UCSD-AML1 (cell line): ENCODE measurements at regions not wholly inside any gene's neighbourhood (a gene's known extent, or its start where the extent isn't known, plus 50 kb on each side); places are given as distances from the start of the nearest gene placed in this dataset.

Experiments used
- DNase-seq: peaks from one replicate; lab custom pipeline; 2025; ENCODE audit not compliant: unreplicated experiment; lab: John Stamatoyannopoulos, UW

DNA sequence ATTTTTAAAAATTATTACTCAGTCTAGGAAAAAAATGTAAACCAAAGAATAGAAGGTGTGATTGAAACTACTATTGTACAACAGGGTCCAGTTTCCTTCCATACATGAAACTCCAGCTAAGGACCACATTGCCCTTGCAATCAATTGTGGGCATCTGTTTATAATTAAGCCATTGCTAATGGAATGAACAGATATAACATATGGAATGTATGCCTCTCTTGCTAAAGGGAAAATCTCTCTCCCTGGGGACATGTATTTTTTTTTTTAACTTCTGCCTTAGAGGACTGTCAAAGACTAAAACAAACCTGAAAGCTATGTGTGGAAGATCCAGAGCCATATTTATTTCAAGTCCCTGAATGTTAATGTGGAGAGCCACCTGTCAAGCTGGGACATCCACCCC is 336.8 kb upstream of the MANEA start:
- DNase-seq = no peak

DNA sequence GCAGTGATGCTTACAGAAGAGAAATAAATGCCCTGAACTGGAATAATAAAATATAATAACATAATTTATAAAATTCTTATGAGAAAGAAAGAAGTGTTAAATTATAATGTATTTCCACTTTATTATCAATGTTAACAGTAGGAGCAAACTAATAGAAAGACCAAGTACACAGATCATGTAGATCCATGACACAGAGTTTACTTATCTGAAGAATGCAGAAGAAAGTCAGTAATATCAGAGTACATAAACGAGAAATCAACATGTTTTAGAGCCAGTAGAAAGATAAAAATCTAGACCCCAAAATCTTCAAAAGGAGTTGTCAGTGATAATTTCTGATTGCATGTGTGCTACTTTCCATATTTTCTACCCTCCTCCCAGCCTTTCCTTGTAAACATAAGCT is 334.8 kb upstream of the MANEA start:
- no peak for DNase-seq

DNA sequence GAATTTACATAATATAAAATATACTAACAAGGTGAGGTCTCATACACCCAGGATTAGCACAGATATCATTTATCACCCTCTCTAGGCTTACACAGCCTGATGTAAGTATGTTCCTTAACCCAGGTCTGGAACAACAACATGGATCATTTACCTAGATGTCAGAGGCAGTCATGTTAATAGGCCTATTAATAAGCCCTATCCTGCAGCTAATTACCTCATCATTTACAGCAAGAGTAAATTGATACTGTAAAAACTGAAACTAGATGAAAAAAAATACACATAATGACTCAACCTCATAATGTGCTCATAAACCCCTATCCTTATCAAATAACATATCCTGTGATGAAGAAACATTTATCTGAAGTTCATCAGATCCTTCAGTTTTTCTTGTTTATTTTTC is 334.3 kb upstream of the MANEA start:
- no peak for DNase-seq

DNA sequence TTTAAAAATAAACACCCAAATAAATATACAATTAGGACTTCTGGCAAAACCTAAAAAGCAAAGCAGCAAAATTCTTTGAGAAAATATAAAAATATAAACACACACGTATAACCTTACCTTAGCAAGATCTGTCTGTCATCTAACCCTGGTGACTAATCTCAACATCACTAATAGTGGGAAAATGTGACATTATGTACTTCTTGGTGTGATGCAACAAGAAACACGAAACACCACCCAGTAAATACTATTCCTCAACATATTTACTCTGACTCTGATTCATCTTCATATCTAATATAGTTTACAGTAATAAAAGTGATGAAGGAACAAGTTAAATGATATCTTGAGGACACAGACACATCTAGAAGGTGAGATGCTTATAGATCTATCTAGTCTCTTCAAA is 332.6 kb upstream of the MANEA start:
- no peak for DNase-seq

DNA sequence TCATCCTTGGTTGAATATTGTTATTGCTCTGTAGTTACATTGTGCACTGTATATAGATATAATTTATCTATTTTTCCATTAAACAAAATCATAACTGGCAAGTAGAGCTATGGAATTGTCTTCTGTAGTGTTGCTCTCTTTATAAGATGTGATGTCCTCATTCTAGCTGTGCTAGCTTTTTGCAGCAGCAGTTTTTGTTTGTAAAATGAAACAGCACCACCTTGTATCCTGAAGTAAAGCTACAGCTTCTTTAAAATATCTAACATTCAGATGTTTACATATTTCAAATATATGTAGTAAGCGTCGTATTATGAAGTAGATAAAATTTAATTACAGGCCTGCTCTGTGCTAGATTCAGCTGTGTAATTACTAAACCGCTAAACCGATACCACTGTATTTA is 328.8 kb upstream of the MANEA start:
- DNase-seq = no peak

DNA sequence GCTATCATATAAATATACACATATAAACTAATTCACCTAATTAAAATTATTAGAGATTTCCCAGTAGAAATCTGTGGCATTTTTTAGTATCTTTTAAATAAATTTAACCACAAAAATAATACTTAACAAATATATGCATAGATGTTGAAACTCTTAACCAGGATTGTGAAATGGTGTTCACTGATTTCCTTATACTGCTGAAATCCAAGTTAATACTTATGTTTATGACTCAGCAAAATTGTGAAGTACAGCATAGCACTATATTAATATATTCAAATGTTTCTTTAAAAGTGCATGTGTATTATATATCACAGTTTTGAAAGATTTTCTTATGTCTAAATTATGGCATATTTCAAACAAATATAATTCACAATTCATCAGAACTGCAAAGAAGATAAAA is 328.2 kb upstream of the MANEA start:
- no peak for DNase-seq

DNA sequence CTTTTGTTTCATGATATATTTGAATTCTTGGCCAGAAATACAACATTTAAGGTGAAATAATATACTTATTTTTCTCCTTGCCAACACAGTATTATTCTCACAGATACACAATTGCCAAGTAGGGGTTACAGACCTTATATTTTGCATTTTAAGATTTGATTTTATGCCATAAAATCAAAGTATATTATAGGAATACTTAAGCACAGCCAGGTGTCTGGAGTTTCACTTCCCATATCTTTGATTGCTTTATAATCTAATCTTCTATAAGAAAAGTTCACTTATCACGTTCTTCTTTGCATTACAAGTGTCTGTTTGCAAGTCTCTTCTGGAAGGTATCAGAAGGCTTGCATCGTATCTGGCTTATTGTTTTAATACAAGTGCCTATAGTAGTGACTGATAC is 327.7 kb upstream of the MANEA start:
- no peak for DNase-seq

DNA sequence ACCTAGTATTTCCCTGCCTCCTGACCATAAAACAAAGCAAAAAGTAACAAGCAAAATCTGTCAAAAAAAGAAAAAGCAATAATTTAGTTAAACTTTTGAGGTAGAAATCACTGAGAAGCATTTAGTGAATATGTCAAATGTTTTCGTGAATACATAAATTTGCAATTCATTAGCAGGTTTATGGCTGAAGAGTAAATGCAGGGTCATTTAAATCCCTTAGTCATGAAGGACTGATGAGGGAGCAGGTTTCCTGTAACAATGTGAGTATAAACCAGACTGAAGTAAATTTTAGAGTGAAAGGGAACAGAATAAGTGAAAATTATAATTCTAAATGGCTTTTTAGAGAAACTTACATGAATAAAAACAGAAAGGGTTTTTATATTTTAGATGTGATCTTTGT is 313.5 kb upstream of the MANEA start:
- DNase-seq = no peak

DNA sequence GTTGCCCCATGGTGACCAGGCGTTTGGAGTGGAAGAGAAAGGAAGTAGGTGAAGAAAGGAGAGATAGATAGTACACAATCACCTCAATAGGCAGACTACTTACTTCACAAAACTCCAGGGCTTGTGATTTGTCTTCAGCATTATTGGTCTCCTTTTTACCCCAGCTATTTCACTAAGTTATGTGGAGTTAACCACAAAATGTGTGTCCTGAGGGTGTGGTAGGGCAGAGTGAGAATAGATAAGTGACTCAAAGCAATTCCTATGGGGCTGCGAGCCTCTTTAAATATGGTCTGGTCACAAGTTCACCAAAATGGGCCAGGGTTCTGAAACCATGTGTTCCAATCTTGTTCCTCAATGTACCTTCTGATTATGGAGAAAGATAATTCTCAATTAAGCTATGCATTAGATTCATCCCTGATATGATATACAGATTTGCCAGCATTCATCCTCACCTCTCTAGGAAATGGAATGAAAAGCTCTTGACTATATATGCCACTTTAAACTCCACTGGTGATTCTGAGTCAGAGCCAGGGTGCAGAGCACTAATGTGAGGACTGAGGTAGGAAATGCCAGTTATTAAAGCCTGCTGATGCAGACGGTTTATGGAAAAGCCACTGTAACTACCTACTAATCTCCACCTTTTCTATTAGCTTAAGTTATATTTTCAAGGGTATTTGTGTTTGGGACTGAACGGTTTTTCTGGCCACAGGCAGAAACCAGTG is 310.6 kb upstream of the MANEA start:
- no peak for DNase-seq

DNA sequence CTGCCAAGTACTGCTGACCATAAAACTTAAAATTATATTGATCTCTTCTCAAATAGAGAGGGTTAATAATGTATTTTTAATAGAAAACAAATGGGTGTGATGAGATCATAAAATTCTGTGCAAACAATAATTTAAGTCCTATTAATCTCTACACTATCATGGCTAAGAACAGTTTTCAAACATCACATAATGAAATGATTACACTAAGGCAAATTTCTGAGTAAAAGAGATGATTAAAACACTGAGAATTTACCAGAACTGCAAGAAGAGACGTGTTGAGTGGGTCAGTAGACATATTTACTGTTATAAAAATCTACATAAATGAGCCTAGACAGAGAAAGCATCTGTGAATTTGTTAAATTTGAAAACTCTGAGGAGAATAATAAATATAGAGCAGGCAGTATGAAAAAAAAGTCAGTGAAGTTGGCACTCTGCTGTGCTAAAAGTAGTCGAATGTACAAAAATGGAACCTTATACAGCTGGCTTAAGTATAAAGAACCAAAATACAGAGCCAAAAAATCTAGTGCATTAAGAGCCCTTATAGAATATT is 302.6 kb upstream of the MANEA start:
- DNase-seq = no peak

DNA sequence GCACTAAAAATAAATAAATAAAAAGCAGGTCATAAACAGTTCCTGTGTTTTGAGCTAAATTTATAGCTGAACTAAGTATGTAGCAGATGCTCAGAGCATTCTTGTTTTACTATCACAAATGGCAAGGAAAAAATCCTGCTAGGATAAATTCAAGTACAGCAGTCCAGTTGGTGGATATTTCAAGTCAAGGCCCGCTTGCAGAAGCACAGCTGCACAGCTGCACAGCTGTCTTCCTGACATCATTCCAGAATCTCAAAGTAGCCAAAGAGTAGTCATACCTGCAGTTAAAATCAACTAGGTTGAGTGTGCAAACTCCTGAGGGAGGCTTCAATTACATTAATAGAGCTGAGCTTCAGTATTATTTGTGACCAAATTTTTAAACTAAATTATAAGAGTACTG is 297.7 kb upstream of the MANEA start:
- no peak for DNase-seq

DNA sequence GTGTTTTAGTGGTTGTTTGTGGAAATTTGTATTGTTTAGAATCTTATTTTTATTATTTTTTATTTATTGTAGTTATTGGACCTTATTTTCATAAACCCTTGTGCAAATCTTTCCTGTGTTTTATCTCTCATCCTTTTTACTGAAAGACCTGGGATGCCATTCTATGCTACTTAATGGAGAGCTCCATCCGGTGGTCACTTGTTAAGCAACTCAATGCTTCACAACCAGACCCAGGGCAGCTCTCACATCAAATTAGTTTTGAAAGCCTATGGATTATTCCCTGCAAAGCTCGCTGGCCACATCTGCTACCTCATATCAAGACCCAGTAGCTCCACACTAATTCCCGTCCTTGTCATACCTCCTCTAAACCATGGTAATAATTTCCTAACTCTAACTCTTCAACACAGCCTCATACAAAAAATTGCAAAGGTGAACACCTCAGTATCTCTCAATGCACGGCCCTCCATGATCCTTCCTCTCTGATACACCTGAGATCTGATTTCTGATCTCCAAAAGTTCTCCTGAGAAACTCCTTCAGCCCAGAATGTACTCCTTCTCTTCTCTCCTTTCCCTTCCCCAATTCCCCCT is 296.6 kb upstream of the MANEA start:
- DNase-seq = no peak

DNA sequence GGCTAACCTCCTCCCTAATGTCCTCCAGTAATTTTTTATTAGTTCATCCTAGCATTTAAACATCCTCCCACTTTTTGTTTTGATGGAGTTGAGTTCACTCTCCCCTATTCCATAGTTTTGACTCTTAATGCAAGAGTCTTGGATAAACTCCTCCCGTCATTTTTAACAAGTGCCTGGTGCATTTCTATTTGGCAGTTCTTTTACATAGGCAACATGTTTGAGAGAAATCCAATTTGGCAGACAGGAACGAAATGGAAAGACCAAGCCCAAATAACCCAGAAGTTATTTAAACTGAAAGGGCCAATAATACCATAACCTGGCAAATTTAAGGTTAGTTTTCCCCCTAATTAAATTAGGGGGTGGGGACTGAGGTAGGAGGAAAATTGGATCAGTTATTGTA is 291.5 kb upstream of the MANEA start:
- DNase-seq = no peak

DNA sequence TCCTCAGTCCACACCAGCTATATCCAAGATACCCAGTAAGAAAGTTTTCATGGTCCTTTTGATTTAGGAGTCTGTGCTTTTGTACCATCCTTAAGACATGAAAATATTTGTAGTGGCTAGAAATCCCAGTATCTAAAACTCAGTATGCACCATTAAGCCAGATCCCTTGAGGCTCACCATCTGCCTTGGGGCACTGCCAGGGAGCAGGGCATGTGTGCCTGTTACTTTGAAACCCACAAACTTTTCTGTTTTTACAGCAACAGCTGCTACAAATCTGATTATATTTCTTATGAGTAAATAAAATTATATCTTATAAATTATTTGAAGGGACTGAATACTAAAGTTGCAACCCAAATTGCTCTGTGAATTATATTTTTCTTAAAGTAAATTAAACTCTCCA is 290.5 kb upstream of the MANEA start:
- DNase-seq = no peak

DNA sequence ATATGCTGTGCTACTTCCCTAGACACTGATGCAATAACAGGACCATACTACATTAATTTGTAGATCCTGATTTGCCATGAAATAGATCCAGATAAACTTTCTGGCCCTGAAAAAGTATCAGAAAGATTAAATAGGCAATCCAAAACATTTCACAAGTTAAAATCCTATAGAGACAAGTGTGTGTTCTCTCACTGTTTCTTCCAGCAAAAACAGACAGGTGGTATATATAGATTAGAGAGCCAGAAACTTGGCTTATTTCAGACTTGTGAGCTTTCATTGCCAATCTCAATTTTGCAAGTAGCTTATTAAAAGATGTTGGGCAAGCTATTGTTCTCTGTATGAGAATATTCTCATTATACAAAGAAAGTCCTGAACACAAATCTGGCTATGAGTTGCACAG is 289.1 kb upstream of the MANEA start:
- no peak for DNase-seq

DNA sequence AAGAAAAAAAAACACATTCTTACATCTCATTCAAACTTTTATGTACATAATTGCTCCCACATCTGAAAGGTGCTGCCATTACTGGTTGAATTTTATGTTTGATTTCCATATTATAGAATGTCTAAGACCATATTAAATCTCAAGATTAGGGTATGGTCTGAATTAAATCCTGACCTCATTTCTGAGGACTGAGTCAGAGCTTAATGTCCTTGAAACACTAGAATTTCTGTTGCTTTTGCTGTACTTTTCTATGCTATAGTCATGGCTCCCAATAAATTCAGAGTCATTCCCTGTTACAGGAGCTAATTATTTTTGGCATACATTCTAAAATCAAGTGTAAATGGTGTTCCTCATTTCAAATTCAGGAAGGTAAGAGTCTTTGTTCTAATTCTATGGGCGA is 285.3 kb upstream of the MANEA start:
- DNase-seq = no peak

DNA sequence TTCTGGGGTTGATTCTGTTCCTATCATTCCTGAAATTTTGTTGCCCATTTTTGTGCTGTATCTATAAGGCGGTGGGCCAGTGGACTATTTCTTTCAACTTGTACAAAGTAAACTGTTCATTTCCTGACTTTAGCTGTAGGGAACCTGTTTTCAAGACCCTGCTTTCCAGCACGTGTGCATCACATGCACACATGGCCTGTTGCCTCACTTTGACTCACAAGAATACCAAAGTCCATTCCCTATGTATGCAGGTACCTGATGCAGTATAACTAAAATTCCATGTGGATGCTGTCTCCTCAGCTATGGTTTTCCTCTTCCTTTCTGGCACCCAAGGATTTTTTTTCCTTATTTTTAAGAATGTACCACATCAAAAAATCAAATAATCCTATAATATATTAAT is 284.1 kb upstream of the MANEA start:
- no peak for DNase-seq

DNA sequence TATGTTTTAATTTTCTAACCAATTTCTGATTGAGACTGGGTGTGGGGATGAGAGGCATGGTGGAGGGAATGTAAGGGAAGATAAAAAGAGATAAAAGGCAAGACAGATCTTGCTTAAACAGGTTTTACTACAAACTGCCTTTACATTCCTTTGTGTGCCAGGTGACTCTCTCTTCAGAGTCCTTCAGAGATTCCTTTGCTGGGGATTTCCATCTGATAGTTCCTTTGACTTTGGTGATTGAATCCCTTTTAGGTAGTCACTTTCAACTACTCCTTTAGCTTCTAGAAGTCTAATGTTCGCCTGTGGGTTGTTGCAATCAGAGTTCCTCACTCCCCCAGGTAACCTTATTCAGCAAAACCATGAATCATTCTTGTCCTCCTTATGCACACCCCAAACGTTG is 283.3 kb upstream of the MANEA start:
- no peak for DNase-seq

DNA sequence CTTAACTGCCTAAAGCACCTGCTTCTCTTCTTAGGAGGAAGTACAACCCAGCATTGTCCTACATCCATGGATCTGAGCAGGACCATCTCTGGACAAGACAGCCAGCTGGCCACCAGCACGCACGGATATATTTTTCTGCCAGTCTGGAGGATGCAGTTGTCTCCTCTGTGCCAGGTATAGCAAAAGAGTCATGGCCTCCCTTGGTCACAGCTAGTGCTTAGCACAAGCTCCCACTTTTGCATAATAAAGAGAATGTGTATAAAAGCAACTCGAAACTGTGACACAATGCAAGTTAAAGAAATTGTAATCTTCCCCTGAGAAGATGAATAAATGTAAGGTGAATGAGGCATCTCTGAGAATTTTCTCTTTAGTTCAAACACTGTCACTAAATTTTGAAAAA is 267.8 kb upstream of the MANEA start:
- no peak for DNase-seq

DNA sequence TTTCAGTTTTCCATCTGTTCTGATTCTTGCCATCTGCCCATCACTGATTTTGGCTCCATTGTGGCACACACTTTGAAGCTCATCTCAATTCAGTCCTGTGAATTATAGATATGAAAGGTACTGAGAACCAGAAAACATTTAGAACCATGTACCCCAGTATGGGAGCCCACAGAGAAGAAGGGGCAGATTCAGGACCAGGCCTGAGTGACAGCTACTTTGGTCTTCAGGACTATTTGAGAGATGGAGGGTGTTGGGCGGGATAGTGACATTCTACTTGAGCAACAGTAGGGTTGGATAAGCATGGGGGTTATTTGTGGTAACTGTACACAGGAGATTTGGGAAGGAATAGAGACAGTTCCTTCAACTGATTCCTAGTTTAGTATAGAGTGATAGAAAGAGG is 259.2 kb upstream of the MANEA start:
- no peak for DNase-seq

DNA sequence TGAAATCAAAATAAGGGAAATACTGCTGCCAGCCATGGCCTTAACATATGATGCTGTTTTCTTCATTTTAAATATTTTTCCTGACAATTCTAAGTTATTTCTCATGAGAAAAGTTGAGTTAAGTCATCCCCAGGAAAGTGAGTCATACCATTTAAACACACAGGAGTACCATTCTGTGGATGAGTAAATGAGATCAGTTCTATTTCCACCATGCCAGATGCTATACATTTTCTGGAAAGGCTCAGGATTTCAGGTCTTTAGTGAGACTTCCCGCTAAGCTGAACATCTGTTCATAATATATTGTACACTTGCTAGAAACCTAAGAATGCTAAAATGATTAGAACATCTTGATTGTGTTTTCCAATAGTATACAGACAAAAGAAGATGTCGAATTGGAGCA is 256.2 kb upstream of the MANEA start:
- no peak for DNase-seq

DNA sequence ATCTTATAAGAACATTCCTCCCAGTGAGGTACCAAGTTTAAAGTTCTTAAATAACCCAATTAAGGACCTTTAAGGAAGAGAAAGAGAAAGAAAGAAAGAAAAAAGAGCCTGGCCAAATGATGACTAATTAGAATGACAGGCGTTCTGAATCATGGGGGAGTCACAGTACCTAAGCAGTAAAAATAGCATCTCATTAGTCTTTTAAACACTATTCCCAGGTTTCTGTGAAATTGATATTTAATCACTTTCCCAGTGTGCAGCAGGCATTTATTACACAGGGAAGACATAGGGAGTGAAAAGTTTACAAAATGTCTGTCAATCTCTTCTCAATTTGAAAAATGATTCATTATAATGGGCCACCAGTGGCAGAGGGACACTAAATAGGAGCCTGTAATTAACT is 251.4 kb upstream of the MANEA start:
- DNase-seq = no peak

DNA sequence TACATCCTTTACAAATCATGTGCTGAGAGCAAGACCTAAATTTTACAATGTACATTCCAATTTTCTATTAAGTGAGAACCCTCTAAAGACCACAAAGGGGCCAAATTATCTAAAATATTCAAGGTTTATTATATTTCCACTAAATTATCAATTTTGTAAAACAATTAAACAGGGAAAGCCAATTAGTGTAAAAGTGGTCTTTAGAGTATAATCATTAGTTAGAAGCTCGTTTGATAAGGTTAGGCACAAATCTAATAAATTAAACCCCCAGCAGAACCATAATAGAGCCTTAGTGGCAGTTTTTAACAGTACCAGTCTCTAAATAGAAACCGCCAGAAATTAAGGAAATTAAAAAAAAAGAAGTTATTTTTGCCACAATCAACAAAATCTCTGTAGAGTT is 249.1 kb upstream of the MANEA start:
- no peak for DNase-seq
